Large intestine (tissue), 3 donors: ENCODE measurements at regions not wholly inside any gene's neighbourhood (a gene's known extent, or its start where the extent isn't known, plus 50 kb on each side); places are given as distances from the start of the nearest gene placed in this dataset.

Experiments used
- DNase-seq, 2 donors: peaks; one replicate each; pipeline versions ENCODE4 v3.0.0 to v3.0.0-alpha.2; 2013
- H3K27ac ChIP-seq: one replicate; pipeline ENCODE4 v1.5.1; 2013; ENCODE audit warnings: low read length
- H3K27me3 ChIP-seq: 2 replicates; pipeline ENCODE4 v1.6.1; 2013; ENCODE audit warnings: low read length; ENCODE audit not compliant: control insufficient read depth, insufficient read depth
- H3K36me3 ChIP-seq: 2 replicates; pipeline ENCODE4 v1.6.1; 2013; ENCODE audit warnings: low read length; ENCODE audit not compliant: control insufficient read depth, insufficient read depth
- H3K4me1 ChIP-seq: one replicate; pipeline ENCODE4 v1.6.1; 2013; ENCODE audit warnings: low read length; ENCODE audit not compliant: control insufficient read depth, insufficient read depth
- H3K4me3 ChIP-seq: one replicate; pipeline ENCODE4 v1.5.1; 2013; ENCODE audit warnings: low read length
- H3K9me3 ChIP-seq: one replicate; pipeline ENCODE4 v1.6.1; 2013; ENCODE audit warnings: mild to moderate bottlenecking, low read depth, low read length, moderate library complexity; ENCODE audit not compliant: control insufficient read depth
- WGBS: methylation state at CpG from one replicate; pipeline ENCODE4 v1.1.5; 2013; ENCODE audit warnings: low lambda C conversion rate; ENCODE audit not compliant: insufficient coverage; 5-methylcytosine and 5-hydroxymethylcytosine counted together

DNA sequence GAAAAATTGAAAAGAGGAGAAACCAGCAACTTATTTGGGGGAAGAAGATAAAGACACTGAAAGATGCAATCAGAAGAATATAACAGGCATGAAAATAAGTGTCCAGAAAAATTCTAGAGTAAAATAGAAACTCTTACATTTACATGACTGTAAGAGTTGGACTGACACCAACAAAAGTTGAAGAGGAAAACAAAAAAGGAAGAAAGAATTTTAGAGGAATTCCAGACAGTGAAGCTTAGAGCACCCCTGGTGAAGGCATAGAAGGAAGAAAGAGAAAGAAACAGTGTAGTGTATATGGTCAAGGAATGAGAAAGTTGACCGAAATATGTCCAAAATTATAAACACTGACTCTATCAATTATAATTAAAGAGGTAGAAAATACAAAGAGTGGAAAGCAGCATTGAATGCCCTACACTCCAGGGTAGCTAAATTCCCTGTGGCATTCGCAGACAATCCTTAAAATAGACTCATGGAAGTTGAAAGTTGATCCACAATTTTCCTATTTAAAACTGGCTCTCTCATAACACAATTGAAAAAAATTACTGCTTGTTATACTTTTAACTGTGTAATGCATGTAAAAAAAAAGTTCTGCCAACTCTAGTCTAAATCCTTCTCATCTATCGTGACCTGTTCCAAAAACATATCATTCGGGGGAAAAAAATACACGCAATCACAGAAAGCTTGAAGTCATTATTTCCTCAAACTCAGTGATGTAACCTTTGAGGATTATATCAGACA lies 102.6 kb upstream of the ABI3BP start:
- no peak for DNase-seq
- H3K4me1 ChIP-seq = no peaks in the 10 kb centered on the region
- no peaks in the 10 kb centered on the region for H3K36me3 ChIP-seq
- 100% methylated on average over 1 of the region's 5 CpGs for WGBS
- H3K27me3 ChIP-seq = no peaks in the 10 kb centered on the region
- H3K4me3 ChIP-seq = no peak overlapping the region
- no peak overlapping the region for H3K27ac ChIP-seq
- no peaks in the 10 kb centered on the region for H3K9me3 ChIP-seq

DNA sequence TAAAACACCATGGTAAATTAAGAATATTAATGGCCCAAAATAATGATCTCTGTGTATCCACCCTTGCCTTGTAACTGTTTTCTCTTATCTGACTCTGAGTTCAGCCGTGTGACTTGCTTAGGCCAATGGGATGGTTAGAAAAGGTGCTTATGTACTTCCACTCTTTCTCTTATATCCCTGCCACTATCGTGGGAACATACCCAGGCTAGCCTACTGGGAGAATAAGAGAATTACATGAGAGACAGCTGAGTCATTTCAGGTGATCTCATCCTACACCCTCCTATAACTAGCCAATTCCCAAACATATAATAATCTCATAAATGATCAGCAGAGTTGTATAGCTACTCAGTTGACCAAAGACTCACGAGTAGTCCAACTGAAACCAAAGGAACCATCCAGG lies 98.3 kb upstream of the ABI3BP start:
- Histone ChIP-seq H3K4me1 (no peaks in the 10 kb centered on the region), H3K36me3 (no peaks in the 10 kb centered on the region), H3K27me3 (no peaks in the 10 kb centered on the region), H3K4me3 (no peak overlapping the region), H3K9me3 (no peaks in the 10 kb centered on the region), H3K27ac (no peak overlapping the region)
- no peak for DNase-seq
- WGBS = no CpG with 5 or more reads among the region's 3 CpGs

DNA sequence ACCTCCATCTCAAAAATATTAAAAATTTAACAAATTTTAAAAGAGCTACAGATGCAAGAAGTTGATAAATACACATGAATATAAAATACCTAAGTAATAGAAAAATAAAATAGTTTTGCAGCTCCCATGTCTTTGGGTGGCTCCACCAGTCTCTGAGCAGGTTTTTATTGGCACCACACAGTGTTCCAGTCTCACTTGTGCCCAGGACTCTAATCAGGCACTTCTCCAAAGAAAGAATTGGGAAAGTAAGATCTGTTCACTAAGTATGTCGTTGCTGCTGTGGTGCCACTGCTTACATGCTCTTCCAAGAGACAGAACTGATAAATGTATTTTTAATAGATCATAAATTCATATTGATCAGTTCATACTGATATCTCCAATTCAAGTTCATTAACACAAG lies 92.5 kb upstream of the ABI3BP start:
- Histone ChIP-seq H3K9me3 (no peaks in the 10 kb centered on the region), H3K27ac (no peak overlapping the region), H3K27me3 (no peaks in the 10 kb centered on the region), H3K4me3 (no peak overlapping the region), H3K36me3 (no peaks in the 10 kb centered on the region), H3K4me1 (no peaks in the 10 kb centered on the region)
- no peak for DNase-seq
- no CpG with 5 or more reads among the region's 1 CpG for WGBS

DNA sequence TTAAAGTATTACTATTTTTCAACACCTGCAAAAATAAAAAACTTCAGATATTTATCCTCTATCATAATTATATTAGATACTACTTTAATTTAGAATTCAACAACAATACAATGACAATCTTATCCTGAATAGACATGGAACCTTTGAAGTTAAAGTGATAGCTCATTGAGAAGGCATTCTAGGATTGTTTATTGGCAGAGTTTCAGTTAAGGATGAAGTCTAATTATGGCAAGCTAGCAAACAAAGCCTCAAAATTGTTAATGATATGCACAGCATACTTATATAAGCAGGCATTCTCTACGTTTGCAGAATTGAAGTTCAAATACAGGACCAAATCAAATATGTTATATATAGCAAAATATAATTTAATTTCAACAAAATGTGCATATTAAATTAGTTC lies 91.2 kb upstream of the ABI3BP start:
- no peak for DNase-seq
- H3K9me3 ChIP-seq = no peaks in the 10 kb centered on the region
- no peaks in the 10 kb centered on the region for H3K27me3 ChIP-seq
- no CpG with 5 or more reads among the region's 1 CpG for WGBS
- no peaks in the 10 kb centered on the region for H3K4me1 ChIP-seq
- H3K27ac ChIP-seq = no peak overlapping the region
- no peaks in the 10 kb centered on the region for H3K36me3 ChIP-seq
- no peak overlapping the region for H3K4me3 ChIP-seq

DNA sequence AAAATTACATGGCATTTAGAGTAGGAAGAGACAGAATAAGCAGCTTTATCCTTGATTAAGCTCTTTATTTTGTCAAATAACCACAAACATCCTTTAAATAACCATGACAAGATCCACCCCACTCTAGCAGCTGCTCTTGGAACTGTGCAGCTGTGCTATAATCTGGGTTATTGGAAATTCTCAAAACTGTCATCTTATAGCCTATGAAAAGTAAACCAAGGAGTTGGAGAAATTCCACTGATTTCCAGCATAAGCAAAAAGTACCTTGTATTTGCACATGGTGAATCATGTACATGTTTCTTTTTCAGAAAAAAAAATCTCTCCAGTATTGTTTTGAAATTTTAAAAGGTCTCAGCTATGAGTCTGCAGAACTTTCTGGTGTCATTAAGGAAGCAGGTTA lies 88.8 kb upstream of the ABI3BP start:
- no peaks in the 10 kb centered on the region for H3K4me1 ChIP-seq
- no peak overlapping the region for H3K27ac ChIP-seq
- H3K36me3 ChIP-seq = no peaks in the 10 kb centered on the region
- H3K9me3 ChIP-seq = no peaks in the 10 kb centered on the region
- H3K27me3 ChIP-seq = no peaks in the 10 kb centered on the region
- H3K4me3 ChIP-seq = no peak overlapping the region
- no peak for DNase-seq

DNA sequence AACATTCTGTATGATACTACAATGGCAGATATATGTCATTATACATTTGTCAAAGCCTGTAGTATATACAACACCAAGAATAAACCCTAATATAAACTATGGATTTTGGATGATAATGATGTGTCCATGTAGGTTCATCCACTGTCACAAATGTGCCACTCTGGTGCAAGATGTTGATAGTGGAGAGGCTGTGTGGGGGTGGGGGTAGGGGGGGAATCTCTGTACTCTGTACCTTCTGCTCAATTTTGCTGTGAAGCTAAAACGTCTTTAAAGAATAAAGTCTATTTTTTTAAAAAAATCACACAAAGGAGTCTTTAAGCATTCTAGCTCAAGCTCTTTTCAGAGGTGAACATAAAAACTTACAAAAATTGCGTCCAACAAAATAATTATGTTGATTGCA lies 88.2 kb upstream of the ABI3BP start:
- Histone ChIP-seq H3K27me3 (no peaks in the 10 kb centered on the region), H3K4me1 (no peaks in the 10 kb centered on the region), H3K4me3 (no peak overlapping the region), H3K36me3 (no peaks in the 10 kb centered on the region), H3K27ac (no peak overlapping the region), H3K9me3 (no peaks in the 10 kb centered on the region)
- DNase-seq = no peak
- WGBS = 100% methylated on average over 1 of the region's 2 CpGs

DNA sequence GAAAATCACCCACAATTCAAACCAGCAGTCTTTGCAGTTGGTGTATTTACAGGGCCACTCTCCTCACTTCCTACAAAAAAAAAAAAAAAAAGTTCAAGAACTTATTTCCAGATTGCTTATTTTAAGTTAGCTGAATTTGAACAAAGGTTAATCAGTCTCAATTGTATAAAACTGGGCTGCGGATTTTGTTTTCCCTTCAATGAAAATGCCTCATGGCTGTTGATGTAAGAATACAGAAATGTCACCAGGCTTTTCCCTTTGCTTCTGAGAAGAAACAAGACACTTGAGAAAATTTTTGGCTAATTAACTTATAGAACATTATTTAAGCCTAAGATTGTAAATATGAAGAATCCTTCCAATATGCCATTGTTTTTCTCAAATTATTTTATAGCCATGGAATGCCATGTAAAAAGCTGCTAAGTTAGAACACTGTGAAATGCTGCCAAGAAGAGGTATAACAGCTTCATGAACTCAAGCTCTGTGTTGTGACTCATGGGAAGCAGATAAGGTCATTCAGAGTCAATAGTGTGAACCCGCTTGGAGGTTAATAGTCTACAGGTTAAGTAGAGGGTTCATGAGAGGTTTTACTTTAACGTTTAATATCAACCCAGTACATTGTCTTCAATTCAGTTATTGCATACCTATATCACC lies 84.3 kb upstream of the ABI3BP start:
- Histone ChIP-seq H3K4me3 (no peak overlapping the region), H3K27ac (no peak overlapping the region), H3K4me1 (no peaks in the 10 kb centered on the region), H3K27me3 (no peaks in the 10 kb centered on the region), H3K36me3 (no peaks in the 10 kb centered on the region), H3K9me3 (peaks cover 4% of the 10 kb centered on the region)
- DNase-seq = peak; percentile 24 to 32
- 0% methylated on average over 1 of the region's 3 CpGs for WGBS

DNA sequence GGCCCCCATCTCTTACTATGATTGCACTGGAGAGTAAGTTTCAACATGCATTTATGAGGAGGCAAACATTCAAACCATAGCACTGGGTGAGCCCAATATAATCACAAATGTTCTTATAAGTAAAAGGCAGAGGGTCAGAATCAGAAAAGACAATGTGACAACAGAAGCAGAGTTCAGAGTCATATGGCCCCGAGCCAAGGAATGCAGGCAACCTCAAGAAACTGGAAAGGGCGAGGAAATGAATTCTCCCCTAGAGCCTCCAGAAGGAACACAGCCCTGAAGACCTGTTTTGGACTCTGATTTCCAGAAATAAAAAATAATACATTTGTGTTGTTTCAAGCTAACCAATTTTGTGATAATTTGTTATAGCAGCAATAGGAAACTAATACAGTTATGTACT lies 81.3 kb upstream of the ABI3BP start:
- no peak for DNase-seq
- H3K4me1 ChIP-seq = peaks cover 13% of the 10 kb centered on the region
- H3K27me3 ChIP-seq = no peaks in the 10 kb centered on the region
- no peaks in the 10 kb centered on the region for H3K36me3 ChIP-seq
- WGBS = no CpG with 5 or more reads among the region's 2 CpGs
- H3K9me3 ChIP-seq = peaks cover 4% of the 10 kb centered on the region
- H3K4me3 ChIP-seq = no peak overlapping the region
- H3K27ac ChIP-seq = no peak overlapping the region

DNA sequence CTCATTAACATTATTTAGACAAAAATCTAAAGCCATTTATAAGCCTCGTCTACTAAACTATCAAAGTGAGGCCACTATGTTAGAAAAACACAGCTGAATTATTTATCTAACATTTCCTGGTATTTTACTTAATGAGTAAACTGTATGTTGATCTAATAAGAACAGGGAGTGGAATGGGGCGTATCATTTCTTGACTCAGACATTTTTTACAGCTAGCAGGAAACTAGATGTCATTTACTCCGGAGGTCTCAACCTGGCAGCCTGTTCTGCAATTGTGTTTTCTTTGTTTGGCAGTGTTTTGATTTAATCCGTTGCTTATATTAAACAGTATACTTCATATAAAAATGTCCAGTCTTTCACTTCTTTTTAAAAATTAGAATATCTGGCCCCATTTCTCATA lies 79.1 kb upstream of the ABI3BP start:
- 46% methylated on average over 2 of the region's 4 CpGs for WGBS

DNA sequence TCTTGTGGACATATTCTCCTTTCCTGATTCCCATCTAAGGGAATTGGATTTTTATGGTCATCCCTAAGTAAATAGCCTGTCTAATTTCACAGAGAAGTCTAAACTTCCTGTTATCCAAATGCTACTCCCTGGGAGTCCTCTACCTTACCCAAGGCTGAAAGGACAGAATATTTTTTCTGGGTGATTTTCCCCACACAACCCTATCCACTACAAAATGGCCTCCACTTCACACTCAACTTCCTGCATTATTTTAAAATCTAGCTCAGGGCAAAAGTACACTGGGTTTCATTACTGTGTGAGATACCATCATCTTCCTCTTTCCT lies 77.5 kb upstream of the ABI3BP start:
- Histone ChIP-seq H3K36me3 (no peaks in the 10 kb centered on the region), H3K4me3 (no peak overlapping the region), H3K4me1 (peaks cover 23% of the 10 kb centered on the region), H3K27ac (no peak overlapping the region), H3K27me3 (no peaks in the 10 kb centered on the region), H3K9me3 (peaks cover 4% of the 10 kb centered on the region)
- DNase-seq = no peak

More for the DNA sequence above, 79.1 kb upstream of the ABI3BP start:
- DNase-seq = peak; percentile 50 to 61
- no peak overlapping the region for H3K27ac ChIP-seq
- H3K4me3 ChIP-seq = no peak overlapping the region
- H3K27me3 ChIP-seq = no peaks in the 10 kb centered on the region
- no peaks in the 10 kb centered on the region for H3K36me3 ChIP-seq
- peaks cover 17% of the 10 kb centered on the region for H3K4me1 ChIP-seq
- peaks cover 4% of the 10 kb centered on the region for H3K9me3 ChIP-seq
